Erythroblast (primary cell): ENCODE measurements at regions not wholly inside any gene's neighbourhood (a gene's known extent, or its start where the extent isn't known, plus 50 kb on each side); places are given as distances from the start of the nearest gene placed in this dataset.
"Not testable (repeated sequence)": the region's sequence is repeated elsewhere in the genome, so short reads cannot be mapped to it uniquely, and the experiment has no call there.

Experiments
- GATA1 ChIP-seq: IDR thresholded peaks from 2 replicates; pipeline ENCODE4 v1.6.1; 2011; ENCODE audit warnings: low read depth, mild to moderate bottlenecking, control low read depth, low read length, moderate library complexity
- POLR2A ChIP-seq: IDR thresholded peaks from 2 replicates; pipeline ENCODE4 v1.6.1; 2011; ENCODE audit warnings: mild to moderate bottlenecking, low read length

DNA sequence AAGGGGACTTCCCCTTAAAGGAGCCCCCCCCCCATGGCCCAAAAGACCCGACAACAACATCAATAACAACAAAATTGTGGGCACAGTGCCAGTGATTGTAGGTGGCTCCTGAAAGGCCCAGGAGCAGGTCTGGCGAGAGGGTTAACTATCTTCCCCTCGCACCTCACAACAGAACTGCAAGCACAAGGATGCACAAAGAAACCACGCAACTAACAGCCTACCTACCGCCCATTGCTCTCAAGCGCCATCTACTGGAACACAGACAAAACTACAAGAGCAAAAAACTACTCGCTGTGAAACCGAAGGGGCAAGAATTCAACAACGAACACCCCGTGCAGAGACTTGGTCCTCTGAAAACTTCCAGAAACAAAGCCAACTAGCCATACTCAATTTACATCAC lies 205.6 kb downstream of the SPIN4 start:
- not testable (repeated sequence) for TF ChIP-seq POLR2A, GATA1
